Mesenteric fat pad (tissue), 1 donor: ENCODE measurements at regions not wholly inside any gene's neighbourhood (a gene's known extent, or its start where the extent isn't known, plus 50 kb on each side); places are given as distances from the start of the nearest gene placed in this dataset.

Source experiments
- DNase-seq: peaks from one replicate; pipeline ENCODE4 v3.0.0-alpha.2; 2020; ENCODE audit warnings: low spot score
- donor health status: DM: yes; HTN: yes; CAD: no.

DNA sequence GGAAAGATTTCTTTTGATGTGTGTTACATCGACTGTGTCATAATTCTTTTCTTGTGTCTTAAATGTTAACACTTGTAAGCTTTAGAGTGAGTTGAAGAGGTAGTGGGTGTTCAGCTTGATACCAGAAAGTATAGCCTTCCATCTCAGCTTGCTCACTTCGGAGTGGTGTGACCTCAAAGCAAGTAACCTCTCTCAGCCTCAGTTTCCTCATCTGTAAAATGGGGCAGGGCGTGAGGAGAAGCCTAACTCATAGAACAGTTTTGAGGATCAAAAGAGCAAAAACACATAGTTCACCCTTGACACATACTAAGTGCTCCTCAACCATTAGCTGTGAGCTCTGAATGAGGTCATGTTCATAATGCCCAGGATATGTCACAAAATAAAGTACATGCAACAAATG lies 434.8 kb upstream of the PROK2 start:
- DNase-seq: no peak

DNA sequence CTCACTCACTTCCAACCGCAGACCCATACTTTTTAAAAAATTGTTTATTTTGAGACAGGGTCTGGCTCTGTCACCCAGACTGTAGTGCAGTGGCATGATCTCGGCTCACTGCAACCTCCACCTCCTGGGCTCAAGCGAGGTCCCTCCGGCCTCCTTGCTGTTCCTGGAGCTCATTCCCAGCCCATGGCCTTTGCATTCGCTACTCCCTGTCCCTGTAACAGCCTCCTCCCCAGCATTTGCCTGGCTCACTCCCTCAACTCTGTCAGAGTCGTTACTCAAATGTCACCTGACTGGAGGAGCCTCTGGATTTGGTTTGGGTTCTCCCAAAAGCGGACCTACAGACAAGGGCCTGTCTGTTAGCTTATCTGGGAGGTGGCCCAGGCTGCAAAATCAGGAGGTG lies 432.6 kb upstream of the PROK2 start:
- DNase-seq: no peak

GRCh38 chr3:72214066-72214951 lies 429.4 kb upstream of the PROK2 start:
- DNase-seq: no peak

DNA sequence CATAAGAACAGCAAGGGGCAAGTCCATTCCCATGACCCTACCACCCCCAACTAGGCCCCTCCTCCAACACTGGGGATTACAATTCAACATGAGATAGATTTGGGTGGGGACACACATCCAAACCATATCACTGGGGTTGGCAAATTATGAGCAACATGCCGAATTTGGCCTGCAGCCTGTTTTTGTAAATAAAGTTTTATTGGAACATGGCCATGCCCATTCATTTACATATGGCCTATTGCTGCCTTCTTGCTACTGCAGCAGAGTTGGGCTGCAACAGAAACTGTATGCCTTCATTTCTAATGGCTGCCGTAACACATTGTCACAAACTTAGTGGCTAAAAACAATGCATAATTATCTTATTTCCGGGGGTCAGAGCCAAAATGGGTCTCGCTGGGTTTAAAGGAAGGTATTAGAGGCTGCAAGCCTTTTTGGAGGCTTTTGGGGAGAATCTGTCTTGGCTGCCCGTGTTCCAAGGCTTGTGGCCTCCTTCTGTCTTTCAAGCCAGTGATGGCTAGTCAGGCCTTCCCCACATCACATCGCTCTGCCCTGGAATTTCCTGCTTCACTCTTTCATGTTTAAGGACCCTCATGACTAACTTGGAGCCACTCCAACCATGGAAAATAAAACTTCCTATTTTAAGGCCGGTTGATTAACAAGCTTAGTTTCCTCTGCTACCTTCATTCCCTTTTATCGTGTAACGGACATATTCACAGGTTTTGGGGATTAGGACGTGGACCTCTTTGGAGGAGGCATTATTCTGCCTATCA lies 428.5 kb upstream of the PROK2 start:
- DNase-seq: no peak

DNA sequence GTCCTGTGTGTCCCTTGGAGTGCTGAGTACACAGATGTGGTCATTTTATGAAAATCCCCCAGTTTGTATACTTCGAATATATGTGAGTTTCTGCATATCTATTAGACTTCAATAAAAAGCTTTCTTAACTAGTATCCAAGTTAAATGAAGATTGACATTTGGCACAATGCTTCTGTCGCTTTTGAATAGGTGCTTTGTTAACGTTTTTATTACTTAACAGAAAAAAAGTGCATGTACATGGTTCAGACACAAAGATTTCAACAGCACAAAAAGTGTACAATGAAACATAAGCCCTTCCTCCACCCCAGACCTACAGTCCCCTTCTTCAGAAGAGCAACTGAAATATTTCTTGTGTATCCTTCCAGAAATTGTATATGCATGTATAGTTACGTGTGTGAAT lies 427.4 kb upstream of the PROK2 start:
- no peak for DNase-seq

DNA sequence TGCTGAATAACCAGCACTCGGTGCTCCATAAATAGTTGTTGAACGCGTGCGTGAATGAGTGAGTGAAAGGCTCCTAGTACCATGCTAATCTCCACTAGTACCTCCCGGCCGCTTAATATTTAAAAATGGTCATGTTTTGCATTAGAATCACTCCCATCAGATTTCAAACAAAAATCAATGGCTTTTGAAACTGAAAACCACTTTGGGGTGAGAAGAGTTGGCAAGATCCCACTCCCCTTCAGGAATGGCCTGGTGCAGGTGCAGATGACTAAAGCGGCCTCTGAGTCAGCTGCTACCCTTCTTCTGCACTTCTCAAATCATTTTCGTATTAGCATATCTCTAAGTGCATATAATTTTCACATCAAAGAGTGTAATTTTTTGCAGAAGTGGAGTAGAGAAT lies 425.3 kb upstream of the PROK2 start:
- no peak for DNase-seq

- DNase-seq: no peak
Measured at GRCh38 chr3:72205297-72205826, 420.4 kb upstream of the PROK2 start.

DNA sequence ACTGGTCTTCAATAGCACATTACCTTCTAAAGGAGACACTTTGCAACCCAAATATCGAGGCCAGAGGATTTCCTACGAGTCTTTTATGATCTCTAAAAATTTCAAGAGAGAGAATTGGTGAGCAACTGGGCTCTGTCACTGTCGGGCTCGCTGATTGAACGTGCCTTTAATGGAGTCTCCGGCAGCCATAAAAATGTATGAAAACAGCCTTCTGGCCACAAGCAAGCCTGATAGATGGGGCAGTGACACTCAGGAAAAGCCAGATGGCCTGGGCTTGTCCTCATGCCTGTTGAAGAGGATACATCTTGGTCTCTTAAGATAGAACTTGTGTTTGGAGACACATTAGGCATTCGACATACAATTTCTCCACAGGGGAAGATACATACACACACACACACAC lies 419.5 kb upstream of the PROK2 start:
- DNase-seq: no peak

DNA sequence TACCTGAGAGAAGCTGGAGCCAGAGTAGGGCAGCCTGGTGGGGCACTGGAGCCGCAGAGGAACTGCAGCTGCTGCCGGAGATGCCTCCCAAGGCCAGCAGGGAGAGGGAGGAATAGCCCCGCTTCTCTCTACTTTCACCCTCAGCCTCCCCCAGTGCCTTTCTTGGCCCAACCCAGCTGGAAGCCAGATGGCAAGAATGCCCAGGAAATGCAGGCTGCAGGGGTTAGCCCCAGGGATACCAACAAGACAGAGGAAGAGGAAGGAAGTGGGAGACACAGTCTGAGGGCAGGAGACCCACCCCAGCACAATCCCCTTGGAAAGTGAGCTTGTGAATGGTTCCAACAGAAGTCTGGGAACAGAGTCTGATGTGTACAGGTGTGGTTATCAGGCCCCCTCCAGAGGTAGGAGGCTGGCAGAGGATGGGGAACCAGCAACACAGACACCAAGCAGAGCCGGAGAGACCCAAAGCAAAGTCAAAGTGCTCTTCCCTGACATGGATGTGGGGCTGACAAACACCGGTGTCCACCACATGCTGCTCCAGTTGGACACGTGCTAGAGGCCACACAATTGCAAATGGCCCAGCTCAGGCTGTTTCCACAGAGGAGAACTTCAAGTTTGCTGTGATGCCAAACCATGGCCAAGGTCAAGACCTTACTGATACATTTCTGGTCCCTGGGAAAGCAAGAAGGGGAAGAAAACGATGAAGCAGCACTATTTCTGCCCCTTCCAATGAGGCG lies 418.8 kb upstream of the PROK2 start:
- DNase-seq: no peak

- no peak for DNase-seq
Measured at GRCh38 chr3:72203105-72203504, 418.2 kb upstream of the PROK2 start.

DNA sequence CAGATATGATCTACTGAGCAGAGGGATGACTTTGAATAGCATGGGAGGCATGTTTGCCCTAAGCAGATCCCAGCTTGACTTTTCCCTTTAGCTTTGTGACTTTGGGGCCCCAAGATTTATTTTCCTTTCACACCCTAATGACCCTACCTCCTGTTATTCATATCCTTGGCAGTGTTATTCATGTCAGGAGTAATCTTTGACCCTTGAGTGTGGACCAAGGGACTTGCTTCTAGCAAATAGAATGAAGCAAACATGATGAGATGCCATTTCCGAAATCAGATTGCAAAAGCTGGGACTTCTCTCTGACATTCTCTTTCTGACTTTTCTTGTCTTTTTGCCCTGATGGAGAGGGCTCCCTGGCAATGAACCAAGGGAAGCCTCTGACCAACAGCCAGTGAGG lies 415.4 kb upstream of the PROK2 start:
- DNase-seq: no peak

GRCh38 chr3:72199530-72199929 lies 414.6 kb upstream of the PROK2 start:
- DNase-seq: no peak

GRCh38 chr3:72196377-72196929 lies 411.5 kb upstream of the PROK2 start:
- no peak for DNase-seq

DNA sequence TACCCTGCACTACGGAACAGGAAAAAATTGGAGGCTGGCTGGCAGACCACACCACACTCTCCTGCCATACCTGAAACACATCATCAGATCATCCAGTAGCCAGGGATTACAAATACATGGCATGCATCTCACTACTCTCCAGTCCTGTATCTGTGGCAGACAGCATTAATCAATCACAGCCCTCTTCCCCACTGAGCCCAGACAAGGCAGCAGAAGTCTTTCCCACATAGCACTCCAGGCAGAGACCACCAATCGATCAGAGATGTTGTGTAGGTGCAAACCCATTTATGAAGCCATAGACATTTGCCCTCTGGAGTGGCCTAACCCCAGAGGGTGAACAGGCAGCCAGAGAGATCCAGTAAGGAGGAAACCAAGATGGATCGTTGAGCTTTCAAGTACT lies 410.9 kb upstream of the PROK2 start:
- peak; percentile 24 for DNase-seq

GRCh38 chr3:72194458-72194857 lies 409.5 kb upstream of the PROK2 start:
- peak; percentile 57 for DNase-seq

GRCh38 chr3:72193771-72194430 lies 409.0 kb upstream of the PROK2 start:
- DNase-seq: no peak

- DNase-seq: no peak
Measured at GRCh38 chr3:72192572-72192971, 407.6 kb upstream of the PROK2 start.

- DNase-seq: no peak
Measured at GRCh38 chr3:72191209-72191960, 406.4 kb upstream of the PROK2 start.

DNA sequence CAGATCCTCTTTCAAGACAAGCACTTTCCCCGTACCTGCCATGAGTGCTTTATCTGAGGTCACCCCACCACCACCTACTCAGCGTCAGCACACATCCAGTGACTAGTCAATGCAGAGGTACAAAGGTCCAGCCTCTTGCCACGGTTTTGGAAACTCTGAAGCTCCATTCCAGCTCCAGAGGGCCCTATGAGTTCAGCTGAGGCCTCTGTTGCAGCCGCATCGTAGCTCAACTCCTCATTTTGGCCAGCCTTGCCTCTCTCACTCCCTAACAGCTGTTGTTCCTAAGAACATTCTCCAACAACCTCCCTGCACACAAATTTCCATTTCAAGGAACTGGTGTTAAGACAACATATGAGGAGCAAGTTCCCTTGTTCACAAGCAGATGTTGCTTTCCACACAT lies 405.1 kb upstream of the PROK2 start:
- no peak for DNase-seq

DNA sequence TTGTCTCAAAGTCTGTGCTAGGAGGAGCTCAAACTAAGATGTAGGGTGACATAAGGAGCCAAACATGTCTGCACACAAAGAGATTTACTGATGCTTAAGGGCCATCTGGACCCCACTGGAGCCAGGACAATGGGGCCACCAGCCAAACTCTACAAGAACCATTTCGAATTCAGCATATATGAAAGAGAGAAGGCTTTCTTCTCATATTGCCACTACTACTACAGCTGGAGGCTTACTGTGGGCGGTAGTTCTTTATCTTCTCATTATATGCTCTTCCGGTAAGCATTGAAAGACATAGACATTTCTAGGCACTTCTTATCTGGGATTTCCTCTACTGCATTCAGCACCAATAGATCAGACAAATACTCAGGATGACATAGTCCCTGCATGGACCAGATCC lies 404.4 kb upstream of the PROK2 start:
- no peak for DNase-seq
